HepG2 (cell line): ENCODE measurements at regions not wholly inside any gene's neighbourhood (a gene's known extent, or its start where the extent isn't known, plus 50 kb on each side); places are given as distances from the start of the nearest gene placed in this dataset.
A peak's percentile ranks its signal among the peaks of the same experiment; 100 is the strongest.

Experiments
- FOXP4 ChIP-seq: sonication (generic); formaldehyde crosslinking; IDR thresholded peaks from 2 replicates; pipeline ENCODE4 v1.4.0; 2020; ENCODE audit warnings: missing genetic modification reagents
- GMEB1 ChIP-seq: sonication (generic); formaldehyde crosslinking; IDR thresholded peaks from 2 replicates; pipeline ENCODE4 v1.5.1; 2020; ENCODE audit warnings: missing genetic modification reagents, mild to moderate bottlenecking, borderline replicate concordance
- HNRNPK ChIP-seq: fragments of 200-400 bp; formaldehyde crosslinking; IDR thresholded peaks from 2 replicates; pipeline ENCODE4 v1.6.1; 2018; ENCODE audit warnings: low read length, low read depth, moderate library complexity, mild to moderate bottlenecking; ENCODE audit not compliant: poor library complexity, severe bottlenecking
- PAX8 ChIP-seq: sonication (generic); formaldehyde crosslinking; IDR thresholded peaks from 2 replicates; pipeline ENCODE4 v1.8.0; 2022; ENCODE audit warnings: mild to moderate bottlenecking, missing genetic modification reagents, borderline replicate concordance
- PCBP2 ChIP-seq: fragments of 200-400 bp; formaldehyde crosslinking; optimal IDR thresholded peaks from 2 replicates; pipeline ENCODE3; 2018; ENCODE audit warnings: low read length, low read depth; ENCODE audit not compliant: poor library complexity, severe bottlenecking
- RXRB ChIP-seq: IDR thresholded peaks from 2 replicates; pipeline ENCODE4 v1.6.1; 2016; ENCODE audit warnings: borderline replicate concordance, missing genetic modification reagents, missing compliant biosample characterization
- TCF12 ChIP-seq, 2 experiments: fragments of 450-650 bp in 1 of 2; sonication (generic) in 1 of 2; formaldehyde crosslinking in 1 of 2; IDR thresholded peaks; 2 replicates each; pipeline versions ENCODE4 v1.6.1 to v1.8.0; 2017 to 2022; ENCODE audit warnings: antibody characterized with exemption in 1 of 2, mild to moderate bottlenecking in 1 of 2, missing genetic modification reagents in 1 of 2, moderate library complexity in 1 of 2
- ZNF276 ChIP-seq: sonication (generic); formaldehyde crosslinking; IDR thresholded peaks from 2 replicates; pipeline ENCODE4 v1.4.0; 2020; ENCODE audit warnings: mild to moderate bottlenecking, low read depth, missing genetic modification reagents
- ZNF646 ChIP-seq: sonication (generic); formaldehyde crosslinking; IDR thresholded peaks from 2 replicates; pipeline ENCODE4 v1.9.0; 2021; ENCODE audit warnings: mild to moderate bottlenecking, missing genetic modification reagents
- ZNF773 ChIP-seq: sonication (generic); formaldehyde crosslinking; IDR thresholded peaks from 2 replicates; pipeline ENCODE4 v1.4.0; 2020; ENCODE audit warnings: missing genetic modification reagents, borderline replicate concordance
- ZSCAN12 ChIP-seq: sonication (generic); formaldehyde crosslinking; IDR thresholded peaks from 2 replicates; pipeline ENCODE4 v1.9.0; 2021; ENCODE audit warnings: mild to moderate bottlenecking, missing genetic modification reagents
- ZUFSP ChIP-seq: sonication (generic); formaldehyde crosslinking; IDR thresholded peaks from 2 replicates; pipeline ENCODE4 v1.9.0; 2021; ENCODE audit warnings: missing genetic modification reagents, mild to moderate bottlenecking, borderline replicate concordance

- TF ChIP-seq ZNF646 (CRISPR knock-in tag) = no peak
- TF ChIP-seq PAX8 (CRISPR knock-in tag) = no peak
- TF ChIP-seq ZUFSP = no peak
- 0 out of 2 replicates have a peak, but pooled peaks have one; percentile 27 for TF ChIP-seq FOXP4 (CRISPR knock-in tag)
- no peak for TF ChIP-seq PCBP2
- TF ChIP-seq HNRNPK = no peak
- TF ChIP-seq ZNF773 = no peak
- peak; percentile 15; the same call in 1 of the 2 replicates for TF ChIP-seq RXRB (CRISPR knock-in tag)
- TF ChIP-seq GMEB1 (CRISPR knock-in tag) = no peak
- TF ChIP-seq TCF12 (IDR thresholded peaks at IDR 0.05) = no peak
- TF ChIP-seq TCF12 (CRISPR knock-in tag; IDR thresholded peaks at IDR 0.05) = no peak
- TF ChIP-seq ZNF276 (CRISPR knock-in tag) = no peak
- TF ChIP-seq ZSCAN12 = no peak
Measured at GRCh38 chr6:63496361-63496804, 75.9 kb upstream of the LOC128125822 start (continued).
